ENCODE measurements at regions not wholly inside any gene's neighbourhood (a gene's known extent, or its start where the extent isn't known, plus 50 kb on each side); places are given as distances from the start of the nearest gene placed in this dataset.

DNA sequence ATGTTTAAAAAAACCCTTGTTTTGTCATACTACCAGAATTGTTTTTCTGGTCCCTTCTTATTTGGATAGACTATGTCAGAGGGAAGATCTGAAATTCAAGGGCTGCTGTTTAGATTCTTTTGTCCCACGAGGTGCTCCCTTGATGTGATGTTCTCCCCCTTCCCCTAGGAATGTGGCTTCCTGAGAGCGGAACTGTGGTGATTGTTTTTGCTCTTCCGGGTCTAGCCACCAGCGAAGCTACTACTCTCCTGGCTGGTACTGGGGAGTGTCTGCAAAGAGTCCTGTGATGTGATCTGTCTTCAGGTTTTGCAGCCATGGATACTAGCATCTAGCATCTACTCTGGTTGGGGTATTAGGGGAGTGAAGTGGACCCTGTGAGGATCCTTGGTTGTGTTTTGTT is 271.1 kb downstream of the DCAF12L2 start:
- TF ChIP-seq SP1 (IDR thresholded peaks at IDR 0.05) (no peak), BHLHE40 (IDR thresholded peaks at IDR 0.05; ENCODE audit: borderline replicate concordance) (no peak), SUZ12 (IDR thresholded peaks at IDR 0.05) (no peak), FOXA1 (IDR thresholded peaks at IDR 0.05) (no peak), ARNT (IDR thresholded peaks at IDR 0.05) (no peak), LEF1 (IDR thresholded peaks at IDR 0.05; ENCODE audit: borderline replicate concordance) (no peak), FOXK2 (IDR thresholded peaks at IDR 0.05) (no peak), HDGF (IDR thresholded peaks at IDR 0.05; ENCODE audit: borderline replicate concordance) (no peak), ELF4 (IDR thresholded peaks at IDR 0.05) (no peak), ZNF384 (IDR thresholded peaks at IDR 0.05) (no peak), FOXM1 (IDR thresholded peaks at IDR 0.05; ENCODE audit: borderline replicate concordance) (no peak)
- TF ChIP-seq, protein P1, sequence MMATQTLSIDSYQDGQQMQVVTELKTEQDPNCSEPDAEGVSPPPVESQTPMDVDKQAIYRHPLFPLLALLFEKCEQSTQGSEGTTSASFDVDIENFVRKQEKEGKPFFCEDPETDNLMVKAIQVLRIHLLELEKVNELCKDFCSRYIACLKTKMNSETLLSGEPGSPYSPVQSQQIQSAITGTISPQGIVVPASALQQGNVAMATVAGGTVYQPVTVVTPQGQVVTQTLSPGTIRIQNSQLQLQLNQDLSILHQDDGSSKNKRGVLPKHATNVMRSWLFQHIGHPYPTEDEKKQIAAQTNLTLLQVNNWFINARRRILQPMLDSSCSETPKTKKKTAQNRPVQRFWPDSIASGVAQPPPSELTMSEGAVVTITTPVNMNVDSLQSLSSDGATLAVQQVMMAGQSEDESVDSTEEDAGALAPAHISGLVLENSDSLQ (IDR thresholded peaks at IDR 0.05), result no peak
